ENCODE measurements at regions not wholly inside any gene's neighbourhood (a gene's known extent, or its start where the extent isn't known, plus 50 kb on each side); places are given as distances from the start of the nearest gene placed in this dataset.

DNA sequence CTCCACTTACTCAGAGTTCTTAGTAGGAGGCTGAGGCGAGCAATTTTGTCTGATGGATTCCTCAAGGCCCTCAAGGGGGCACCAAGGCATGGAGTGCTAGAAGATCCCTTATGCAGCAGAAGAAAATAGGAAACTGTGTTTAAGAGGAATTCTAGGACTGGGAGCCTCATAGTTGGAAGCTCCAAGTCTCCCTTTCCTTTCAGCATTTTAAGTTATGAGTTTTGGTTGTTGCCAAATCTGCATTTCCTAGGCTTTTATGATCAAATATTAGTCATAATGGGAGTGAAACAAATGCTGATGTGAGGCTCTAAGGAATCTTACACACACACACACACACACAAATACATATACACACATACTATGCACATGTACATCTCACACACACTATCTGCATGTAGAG lies 714.0 kb downstream of the UTRN start:
- Histone ChIP-seq H3K4me3 (no peak overlapping the region), H3K4me1 (no peaks in the 10 kb centered on the region), H3K36me3 (no peaks in the 10 kb centered on the region), H3K27me3 (no peaks in the 10 kb centered on the region), H3K9me3 (no peaks in the 10 kb centered on the region), H3K27ac (no peak overlapping the region)
- intact Hi-C loops (cut with DNase I), result no loop called here
- TF ChIP-seq, protein P1, sequence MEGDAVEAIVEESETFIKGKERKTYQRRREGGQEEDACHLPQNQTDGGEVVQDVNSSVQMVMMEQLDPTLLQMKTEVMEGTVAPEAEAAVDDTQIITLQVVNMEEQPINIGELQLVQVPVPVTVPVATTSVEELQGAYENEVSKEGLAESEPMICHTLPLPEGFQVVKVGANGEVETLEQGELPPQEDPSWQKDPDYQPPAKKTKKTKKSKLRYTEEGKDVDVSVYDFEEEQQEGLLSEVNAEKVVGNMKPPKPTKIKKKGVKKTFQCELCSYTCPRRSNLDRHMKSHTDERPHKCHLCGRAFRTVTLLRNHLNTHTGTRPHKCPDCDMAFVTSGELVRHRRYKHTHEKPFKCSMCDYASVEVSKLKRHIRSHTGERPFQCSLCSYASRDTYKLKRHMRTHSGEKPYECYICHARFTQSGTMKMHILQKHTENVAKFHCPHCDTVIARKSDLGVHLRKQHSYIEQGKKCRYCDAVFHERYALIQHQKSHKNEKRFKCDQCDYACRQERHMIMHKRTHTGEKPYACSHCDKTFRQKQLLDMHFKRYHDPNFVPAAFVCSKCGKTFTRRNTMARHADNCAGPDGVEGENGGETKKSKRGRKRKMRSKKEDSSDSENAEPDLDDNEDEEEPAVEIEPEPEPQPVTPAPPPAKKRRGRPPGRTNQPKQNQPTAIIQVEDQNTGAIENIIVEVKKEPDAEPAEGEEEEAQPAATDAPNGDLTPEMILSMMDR (IDR thresholded peaks at IDR 0.05), result no peak
- no peak for DNase-seq (ENCODE audit: low spot score in 2 of 2)

DNA sequence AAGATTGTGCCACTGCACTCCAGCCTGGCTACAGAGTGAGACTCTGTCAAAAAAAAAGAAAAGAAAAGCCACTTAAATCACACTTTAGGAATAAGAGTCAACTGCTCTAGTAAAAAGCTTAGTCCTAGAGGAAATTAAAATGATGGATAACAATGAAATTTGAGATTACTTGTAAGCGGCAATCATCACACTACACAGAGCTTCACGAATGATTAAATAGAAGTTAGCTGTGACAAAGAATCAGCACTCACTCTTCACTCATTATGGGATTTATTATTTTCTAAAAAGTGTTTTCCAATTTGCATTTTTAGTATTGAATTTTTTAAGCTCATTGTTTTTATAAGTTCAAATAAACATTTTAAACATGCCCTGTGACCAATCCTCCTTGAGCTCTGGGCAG lies 718.0 kb downstream of the UTRN start:
- H3K27ac ChIP-seq, result no peak overlapping the region
- TF ChIP-seq, protein P1 (IDR thresholded peaks at IDR 0.05), result no peak

DNA sequence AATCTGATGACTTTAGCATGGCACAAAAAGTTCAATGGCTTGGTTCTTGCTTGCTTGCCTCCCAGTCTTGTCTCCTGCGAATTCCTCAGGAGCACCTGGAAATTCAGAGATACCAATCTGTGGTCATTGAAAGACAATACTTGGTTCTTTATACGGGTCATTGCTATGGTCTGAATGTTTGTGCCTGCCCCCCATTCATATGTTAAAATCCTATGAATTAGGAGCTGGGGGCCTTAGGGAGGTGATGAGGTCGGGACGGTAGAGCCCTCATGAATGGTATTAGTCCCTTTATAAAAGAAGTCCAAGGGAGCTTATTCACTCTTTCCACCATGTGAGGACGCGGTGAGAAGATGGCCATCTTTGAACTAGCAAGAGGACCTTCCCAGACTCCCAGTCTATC lies 721.8 kb downstream of the UTRN start:
- DNase-seq (ENCODE audit: low spot score in 2 of 2), result no peak
- H3K27me3 ChIP-seq, result no peaks in the 10 kb centered on the region
- no peaks in the 10 kb centered on the region for H3K4me1 ChIP-seq
- H3K9me3 ChIP-seq, result no peaks in the 10 kb centered on the region
- TF ChIP-seq, protein P1 (IDR thresholded peaks at IDR 0.05), result no peak
- no peaks in the 10 kb centered on the region for H3K36me3 ChIP-seq
- no peak overlapping the region for H3K4me3 ChIP-seq
- intact Hi-C loops (cut with DNase I), result no loop called here
- H3K27ac ChIP-seq, result no peak overlapping the region

More for the DNA sequence above, 718.0 kb downstream of the UTRN start:
- H3K4me1 ChIP-seq, result no peaks in the 10 kb centered on the region
- intact Hi-C loops (cut with DNase I), result no loop called here
- H3K36me3 ChIP-seq, result no peaks in the 10 kb centered on the region
- H3K9me3 ChIP-seq, result no peaks in the 10 kb centered on the region
- no peaks in the 10 kb centered on the region for H3K27me3 ChIP-seq
- H3K4me3 ChIP-seq, result no peak overlapping the region
- DNase-seq (ENCODE audit: low spot score in 2 of 2), result no peak

GRCh38 chr6:145008715-145009114 lies 723.6 kb downstream of the UTRN start:
- Histone ChIP-seq H3K4me3 (no peak overlapping the region), H3K27ac (no peak overlapping the region), H3K36me3 (no peaks in the 10 kb centered on the region), H3K27me3 (no peaks in the 10 kb centered on the region), H3K9me3 (no peaks in the 10 kb centered on the region), H3K4me1 (no peaks in the 10 kb centered on the region)
- intact Hi-C loops (cut with DNase I), result no loop called here
- no peak for DNase-seq (ENCODE audit: low spot score in 2 of 2)
- TF ChIP-seq, protein P1 (IDR thresholded peaks at IDR 0.05), result no peak

DNA sequence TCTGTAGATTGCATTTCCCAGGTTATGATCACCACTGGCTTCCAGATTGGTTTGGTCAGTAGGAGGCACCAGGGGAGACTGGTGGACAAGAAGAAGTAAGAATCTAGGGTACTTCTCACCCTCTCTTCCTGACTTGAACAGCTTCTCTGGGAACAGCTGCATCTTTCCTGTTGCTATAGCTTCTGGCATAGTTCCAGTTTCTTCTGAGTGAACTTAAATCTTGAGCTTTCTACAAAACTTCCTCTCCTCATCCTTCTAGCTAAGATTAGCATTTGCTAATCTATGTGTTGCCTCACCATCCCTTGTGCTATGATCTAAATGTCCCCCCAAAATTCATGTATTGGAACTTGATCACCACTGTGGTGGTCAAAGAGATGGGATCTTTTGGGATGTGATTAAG lies 724.6 kb downstream of the UTRN start:
- no peak overlapping the region for H3K27ac ChIP-seq
- H3K36me3 ChIP-seq, result no peaks in the 10 kb centered on the region
- no peak for DNase-seq (ENCODE audit: low spot score in 2 of 2)
- intact Hi-C loops (cut with DNase I), result no loop called here
- no peaks in the 10 kb centered on the region for H3K4me1 ChIP-seq
- H3K27me3 ChIP-seq, result no peaks in the 10 kb centered on the region
- no peak overlapping the region for H3K4me3 ChIP-seq
- H3K9me3 ChIP-seq, result no peaks in the 10 kb centered on the region
- TF ChIP-seq, protein P1 (IDR thresholded peaks at IDR 0.05), result no peak

DNA sequence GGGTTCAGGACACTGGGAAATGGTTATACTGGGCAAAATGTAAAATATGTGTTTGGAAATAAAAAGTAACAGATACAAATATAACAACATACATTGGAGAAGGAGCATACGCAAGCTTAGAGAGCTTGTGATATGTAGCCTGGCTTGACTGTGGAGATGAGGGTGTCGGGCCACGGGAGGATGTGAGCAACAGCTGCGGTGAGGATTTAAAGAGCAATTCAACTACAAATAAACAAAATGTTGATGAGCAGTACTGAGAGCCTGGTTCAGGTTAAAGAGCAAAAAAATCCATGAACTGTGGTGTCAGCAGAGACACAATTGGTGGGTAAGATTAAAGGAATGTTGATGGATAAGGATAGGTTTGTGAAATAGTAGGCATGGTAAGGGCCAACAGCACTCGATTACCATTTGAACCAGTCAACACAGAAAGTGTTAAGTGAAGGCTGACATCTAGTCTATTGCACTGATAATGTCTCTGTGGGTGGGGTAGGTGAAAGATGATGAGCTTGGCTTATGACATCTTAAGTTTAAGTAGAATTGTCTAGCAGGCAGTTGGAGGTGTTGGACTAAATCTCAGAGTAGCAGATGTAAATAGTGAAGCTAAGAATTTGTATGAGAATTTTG lies 723.2 kb downstream of the EPM2A start:
- Histone ChIP-seq H3K4me3 (no peak overlapping the region), H3K4me1 (no peaks in the 10 kb centered on the region), H3K9me3 (no peaks in the 10 kb centered on the region), H3K27me3 (no peaks in the 10 kb centered on the region), H3K36me3 (no peaks in the 10 kb centered on the region), H3K27ac (no peak overlapping the region)
- intact Hi-C loops (cut with DNase I), result no loop called here
- DNase-seq (ENCODE audit: low spot score in 2 of 2), result no peak
- TF ChIP-seq, protein P1 (IDR thresholded peaks at IDR 0.05), result no peak

All from ascending aorta (tissue), 2 donors.